Stimulated activated naive CD4-positive, alpha-beta T cell (primary cell): ENCODE measurements at regions not wholly inside any gene's neighbourhood (a gene's known extent, or its start where the extent isn't known, plus 50 kb on each side); places are given as distances from the start of the nearest gene placed in this dataset.
A peak's percentile ranks its signal among the peaks of the same experiment; 100 is the strongest.

ENCODE experiments used
- DNase-seq, 6 experiments: peaks; one replicate each; lab custom pipeline; 2025; lab: John Stamatoyannopoulos, UW

DNA sequence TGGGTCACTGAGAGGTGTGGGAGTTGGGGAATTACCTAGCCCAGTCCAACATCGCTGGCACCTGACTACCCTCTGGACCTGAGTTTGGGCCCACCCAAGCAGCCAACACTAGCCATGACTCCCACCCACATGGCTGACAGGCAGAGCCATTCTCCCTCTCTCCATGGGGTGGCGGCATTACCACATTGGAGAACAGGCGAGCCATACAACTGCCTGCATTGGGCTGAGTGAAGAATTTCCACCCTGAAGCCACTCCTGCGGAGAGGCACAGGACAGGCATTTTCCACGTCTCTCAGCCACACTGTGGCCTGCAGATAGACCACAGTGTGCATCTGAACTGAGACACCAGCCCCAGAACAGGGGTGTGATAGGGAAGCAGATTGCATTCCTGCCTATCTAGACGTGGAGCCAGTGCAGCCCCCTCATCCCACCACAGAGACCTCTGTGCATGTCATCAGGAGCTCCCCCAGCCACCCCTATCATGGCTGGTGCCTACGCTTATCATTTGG, 58.2 kb upstream of the ANTXRL start:
- peak; percentile 5 to 59 (median 36) for DNase-seq

GRCh38 chr10:46229144-46229563, 57.6 kb upstream of the ANTXRL start:
- peak in 1 of 6 experiments; percentile 24 for DNase-seq

GRCh38 chr10:46230615-46231014, 56.2 kb upstream of the ANTXRL start:
- DNase-seq = no peak

DNA sequence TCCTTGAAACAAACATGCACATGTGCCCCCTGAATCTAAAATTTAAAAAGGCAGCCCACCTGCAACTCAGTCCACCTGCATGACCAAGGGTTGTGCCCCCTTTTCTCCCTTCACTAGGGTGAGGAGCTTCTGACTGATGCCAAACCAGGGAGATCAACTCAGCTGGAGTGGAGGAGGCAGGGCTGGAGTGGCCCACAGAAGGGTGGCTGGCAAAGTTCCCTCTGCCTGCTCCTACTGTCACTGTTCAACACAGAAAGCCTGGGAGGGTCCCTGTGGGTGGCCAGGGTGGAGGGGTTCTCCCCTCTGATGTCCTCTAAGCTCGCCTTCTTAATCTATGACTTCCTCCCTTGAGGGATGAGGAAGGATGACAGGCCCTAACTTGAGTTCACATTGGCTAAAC, 55.7 kb upstream of the ANTXRL start:
- DNase-seq = no peak

DNA sequence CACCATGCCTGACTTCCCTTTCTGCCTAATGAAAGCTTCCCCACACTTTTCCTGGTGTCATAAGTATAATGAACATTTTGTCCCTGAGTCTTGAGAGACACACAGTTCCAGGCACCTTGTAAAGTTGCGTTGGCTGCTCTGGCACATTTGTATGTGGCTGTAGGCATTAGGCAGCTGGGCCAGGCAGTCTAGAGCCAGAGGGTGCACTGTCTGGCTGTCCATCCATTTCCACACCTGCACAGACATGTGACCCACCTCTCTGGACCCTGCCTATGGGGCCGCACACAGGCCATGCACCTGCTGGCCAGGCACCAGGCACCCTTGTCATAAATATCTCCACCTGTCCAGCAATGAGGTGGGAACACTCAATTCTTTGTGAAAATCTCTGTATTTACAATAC, 54.7 kb upstream of the ANTXRL start:
- DNase-seq = no peak

- DNase-seq = no peak
Measured at GRCh38 chr10:46232666-46233065, 54.1 kb upstream of the ANTXRL start.

- no peak for DNase-seq
Measured at GRCh38 chr10:46233181-46233580, 53.6 kb upstream of the ANTXRL start.

- no peak for DNase-seq
Measured at GRCh38 chr10:46234026-46234425, 52.8 kb upstream of the ANTXRL start.

GRCh38 chr10:46234431-46235060, 52.3 kb upstream of the ANTXRL start:
- DNase-seq = no peak

- no peak for DNase-seq
Measured at GRCh38 chr10:46235705-46236545, 50.9 kb upstream of the ANTXRL start.

DNA sequence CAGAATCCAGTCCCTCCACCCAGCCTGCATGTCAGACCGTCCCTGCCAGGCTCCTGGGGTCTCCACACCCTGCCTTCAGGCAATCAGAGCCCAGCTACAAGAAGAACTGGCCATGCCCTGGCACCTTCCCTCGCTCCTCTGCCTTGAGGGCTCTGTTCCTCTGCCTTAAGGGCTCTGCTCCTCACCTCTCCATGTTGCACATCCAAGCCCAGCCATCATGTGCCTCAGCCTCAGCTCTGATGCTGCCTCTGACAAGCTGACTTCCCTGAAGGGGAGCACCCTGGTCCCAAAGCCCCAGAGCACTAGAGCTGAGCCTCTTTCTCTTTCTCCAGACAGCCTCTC, 50.3 kb upstream of the ANTXRL start:
- no peak for DNase-seq

GRCh38 chr10:46236941-46237681, 49.7 kb upstream of the ANTXRL start:
- DNase-seq = no peak
